SIG-M5 treated with dmso at 0.1 percent for 504 hours (cell line): ENCODE measurements at regions not wholly inside any gene's neighbourhood (a gene's known extent, or its start where the extent isn't known, plus 50 kb on each side); places are given as distances from the start of the nearest gene placed in this dataset.
A peak's percentile ranks its signal among the peaks of the same experiment; 100 is the strongest.

Source experiments
- DNase-seq: peaks from one replicate; lab custom pipeline; 2025; ENCODE audit not compliant: unreplicated experiment; lab: John Stamatoyannopoulos, UW

GRCh38 chr1:234727018-234727940, 117.3 kb upstream of the IRF2BP2 start:
- peak; percentile 84 for DNase-seq

- no peak for DNase-seq
Observed at GRCh38 chr1:234726359-234726943, 116.5 kb upstream of the IRF2BP2 start.

- no peak for DNase-seq
Observed at GRCh38 chr1:234725177-234726132, 115.5 kb upstream of the IRF2BP2 start.

GRCh38 chr1:234724516-234725176, 114.7 kb upstream of the IRF2BP2 start:
- no peak for DNase-seq

- DNase-seq: peak; percentile 96
Observed at GRCh38 chr1:234722904-234723720, 113.1 kb upstream of the IRF2BP2 start.

- no peak for DNase-seq
Observed at GRCh38 chr1:234722270-234722704, 112.3 kb upstream of the IRF2BP2 start.

- peak; percentile 23 for DNase-seq
Observed at GRCh38 chr1:234721476-234722269, 111.7 kb upstream of the IRF2BP2 start.

GRCh38 chr1:234720709-234721441, 110.9 kb upstream of the IRF2BP2 start:
- DNase-seq: no peak

- DNase-seq: no peak
Observed at GRCh38 chr1:234719454-234720251, 109.7 kb upstream of the IRF2BP2 start.

GRCh38 chr1:234718496-234719453, 108.8 kb upstream of the IRF2BP2 start:
- DNase-seq: no peak

GRCh38 chr1:234716908-234717375, 107.0 kb upstream of the IRF2BP2 start:
- no peak for DNase-seq

- DNase-seq: no peak
Observed at GRCh38 chr1:234715252-234716014, 105.5 kb upstream of the IRF2BP2 start.

GRCh38 chr1:234713859-234714258, 103.9 kb upstream of the IRF2BP2 start:
- no peak for DNase-seq

- no peak for DNase-seq
Observed at GRCh38 chr1:234713440-234713839, 103.5 kb upstream of the IRF2BP2 start.

GRCh38 chr1:234712891-234713305, 102.9 kb upstream of the IRF2BP2 start:
- DNase-seq: no peak
